ENCODE measurements at regions not wholly inside any gene's neighbourhood (a gene's known extent, or its start where the extent isn't known, plus 50 kb on each side); places are given as distances from the start of the nearest gene placed in this dataset.

GRCh38 chr3:23748398-23749110, 57.2 kb upstream of the UBE2E1 start:
- DNase-seq, result peak; percentile 64

- DNase-seq, result no peak
Observed at GRCh38 chr3:23749609-23750008, 56.1 kb upstream of the UBE2E1 start.

- no peak for DNase-seq
Observed at GRCh38 chr3:23750573-23751210, 55.1 kb upstream of the UBE2E1 start.

- DNase-seq, result peak; percentile 74
Observed at GRCh38 chr3:23751212-23751723, 54.5 kb upstream of the UBE2E1 start.

- no peak for DNase-seq
Observed at GRCh38 chr3:23752126-23752525, 53.6 kb upstream of the UBE2E1 start.

GRCh38 chr3:23754215-23754614, 51.5 kb upstream of the UBE2E1 start:
- DNase-seq, result no peak
